GM12872 (cell line): ENCODE measurements at regions not wholly inside any gene's neighbourhood (a gene's known extent, or its start where the extent isn't known, plus 50 kb on each side); places are given as distances from the start of the nearest gene placed in this dataset.

Experiments used
- TF ChIP-seq, protein P1 (sequence below): IDR thresholded peaks from 3 replicates; pipeline ENCODE4 v1.5.1; 2011; ENCODE audit warnings: low read depth, mild to moderate bottlenecking, low read length, moderate library complexity; ENCODE audit not compliant: insufficient read depth

DNA sequence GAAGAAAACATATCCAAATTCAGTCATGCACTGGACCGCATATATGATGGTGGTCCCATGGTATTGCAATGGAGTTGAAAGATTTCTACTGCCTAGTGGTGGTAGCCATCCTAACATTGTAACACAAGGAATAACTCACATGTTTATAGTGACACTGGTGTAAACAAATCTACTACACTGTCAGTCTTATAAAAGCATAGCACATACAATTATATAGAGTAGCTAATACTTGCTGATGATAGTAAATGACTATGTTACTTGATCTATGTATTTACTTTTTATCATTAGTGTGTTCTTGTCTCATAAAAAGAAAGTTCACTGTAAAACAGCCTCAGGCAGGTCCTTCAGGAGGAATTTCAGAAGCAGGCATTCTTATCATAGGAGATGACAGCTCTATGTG lies 96.0 kb upstream of the CDIN1 start:
- TF ChIP-seq, protein P1, sequence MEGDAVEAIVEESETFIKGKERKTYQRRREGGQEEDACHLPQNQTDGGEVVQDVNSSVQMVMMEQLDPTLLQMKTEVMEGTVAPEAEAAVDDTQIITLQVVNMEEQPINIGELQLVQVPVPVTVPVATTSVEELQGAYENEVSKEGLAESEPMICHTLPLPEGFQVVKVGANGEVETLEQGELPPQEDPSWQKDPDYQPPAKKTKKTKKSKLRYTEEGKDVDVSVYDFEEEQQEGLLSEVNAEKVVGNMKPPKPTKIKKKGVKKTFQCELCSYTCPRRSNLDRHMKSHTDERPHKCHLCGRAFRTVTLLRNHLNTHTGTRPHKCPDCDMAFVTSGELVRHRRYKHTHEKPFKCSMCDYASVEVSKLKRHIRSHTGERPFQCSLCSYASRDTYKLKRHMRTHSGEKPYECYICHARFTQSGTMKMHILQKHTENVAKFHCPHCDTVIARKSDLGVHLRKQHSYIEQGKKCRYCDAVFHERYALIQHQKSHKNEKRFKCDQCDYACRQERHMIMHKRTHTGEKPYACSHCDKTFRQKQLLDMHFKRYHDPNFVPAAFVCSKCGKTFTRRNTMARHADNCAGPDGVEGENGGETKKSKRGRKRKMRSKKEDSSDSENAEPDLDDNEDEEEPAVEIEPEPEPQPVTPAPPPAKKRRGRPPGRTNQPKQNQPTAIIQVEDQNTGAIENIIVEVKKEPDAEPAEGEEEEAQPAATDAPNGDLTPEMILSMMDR = no peak

DNA sequence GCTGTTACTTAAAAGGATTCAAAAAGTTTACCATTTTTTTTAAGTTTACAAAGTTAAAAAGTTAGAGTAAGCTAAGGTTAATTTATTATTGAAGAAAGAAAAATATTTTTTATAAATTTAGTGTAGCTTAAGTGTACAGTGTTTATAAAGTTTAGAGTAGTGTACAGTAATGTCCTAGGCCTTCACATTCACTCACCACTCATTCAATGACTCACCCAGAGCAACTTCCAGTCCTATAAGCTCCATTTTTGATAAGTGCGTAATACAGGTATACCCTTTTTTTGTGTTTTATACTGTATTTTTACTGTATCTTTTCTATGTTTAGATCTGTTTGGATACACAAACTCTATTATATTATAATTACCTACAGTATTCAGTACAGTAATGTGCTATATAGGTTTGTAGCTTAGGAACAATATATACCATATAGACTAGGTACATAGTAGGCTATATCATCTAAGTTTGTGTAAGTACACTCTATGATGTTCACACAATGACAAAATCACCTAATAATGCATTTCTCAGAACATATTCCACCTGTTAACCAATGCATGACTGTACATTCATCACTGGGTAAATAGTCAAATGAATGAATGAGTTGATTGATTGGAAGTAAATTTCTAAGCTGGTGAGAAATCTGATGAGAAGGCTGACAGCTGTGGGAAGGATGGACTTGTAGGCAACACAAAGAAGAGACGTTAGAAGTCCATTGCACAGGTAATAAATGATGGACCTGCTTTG lies 95.2 kb upstream of the CDIN1 start:
- TF ChIP-seq, protein P1 = no peak

DNA sequence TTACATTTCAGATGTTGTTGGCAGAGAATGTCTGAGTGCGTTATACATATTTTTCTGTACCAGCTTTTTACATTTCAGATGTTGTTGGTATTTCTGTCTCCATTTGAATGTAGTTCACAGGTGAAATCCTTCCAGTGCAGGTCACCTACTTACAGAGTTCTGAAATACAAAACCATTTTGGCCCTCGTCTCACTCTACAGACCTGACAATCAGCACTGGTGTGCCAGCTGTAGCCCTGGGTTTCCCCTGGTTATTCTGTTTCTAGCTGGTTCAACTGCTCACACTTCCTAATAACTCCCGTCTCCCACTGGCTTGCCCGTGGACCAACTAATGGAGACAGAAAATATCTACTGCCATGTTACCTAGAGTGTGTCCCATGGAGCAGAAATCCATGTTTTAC lies 87.5 kb upstream of the CDIN1 start:
- TF ChIP-seq, protein P1 = no peak

DNA sequence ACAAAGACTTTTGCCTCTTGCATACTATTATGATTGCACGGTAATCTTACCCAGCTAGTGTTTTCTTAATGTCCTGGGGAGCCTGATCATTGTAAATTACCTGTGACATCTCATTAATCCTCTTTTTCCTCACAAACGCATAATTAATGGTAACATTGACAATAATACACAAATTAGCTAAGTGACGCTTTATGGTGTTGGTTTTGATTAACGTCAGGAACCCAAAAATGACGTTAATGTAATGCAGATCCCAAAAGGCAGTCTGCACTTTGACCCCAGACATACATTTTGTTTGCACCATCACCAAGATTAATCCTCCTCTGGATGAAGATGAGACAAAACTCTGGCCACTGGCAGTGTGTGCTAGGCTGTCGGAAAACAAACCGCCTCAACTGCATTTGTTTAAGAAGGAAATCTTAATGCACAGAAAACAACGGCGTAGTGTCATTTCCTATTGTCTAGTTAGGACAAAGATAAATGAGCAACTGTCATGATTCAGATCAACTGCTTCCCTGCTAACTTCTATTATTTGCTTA lies 83.9 kb upstream of the CDIN1 start:
- TF ChIP-seq, protein P1 = no peak

DNA sequence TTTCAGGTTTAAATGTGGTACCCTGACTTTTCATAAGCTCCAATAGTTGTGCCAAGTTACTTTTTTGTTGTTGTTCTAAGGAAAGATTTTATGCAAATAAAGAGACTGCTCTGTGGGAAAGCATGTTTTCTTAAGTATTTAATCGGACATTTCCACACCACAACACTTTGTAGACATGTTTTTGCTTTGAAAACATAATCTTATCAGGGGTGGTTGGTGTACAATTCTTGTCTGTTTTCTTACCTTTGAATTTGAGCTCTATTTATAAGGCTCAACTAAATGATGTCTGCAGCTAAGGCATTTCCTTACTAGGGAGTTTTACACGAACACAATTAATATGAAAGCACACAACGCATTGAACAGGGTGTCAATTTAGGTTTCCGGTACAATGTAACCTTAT lies 81.5 kb upstream of the CDIN1 start:
- TF ChIP-seq, protein P1 = no peak

DNA sequence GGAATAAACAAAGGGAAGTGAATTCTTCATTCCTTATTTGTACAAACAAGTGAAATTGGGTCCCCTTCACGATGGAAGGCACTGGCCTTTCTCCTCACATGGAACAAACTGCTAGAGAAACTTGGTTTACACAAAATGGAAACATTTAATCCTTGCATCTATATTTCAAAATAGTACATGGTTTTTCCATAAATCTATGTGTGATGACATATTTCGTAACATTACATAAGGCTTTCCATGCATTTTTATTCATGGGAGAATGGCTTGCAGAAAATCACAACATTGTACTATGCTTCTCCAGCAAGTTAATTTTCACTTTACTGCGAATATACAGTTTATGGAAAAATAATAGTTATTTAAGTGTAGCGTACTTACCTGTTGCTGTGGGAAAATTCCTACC lies 81.0 kb upstream of the CDIN1 start:
- TF ChIP-seq, protein P1 = no peak

DNA sequence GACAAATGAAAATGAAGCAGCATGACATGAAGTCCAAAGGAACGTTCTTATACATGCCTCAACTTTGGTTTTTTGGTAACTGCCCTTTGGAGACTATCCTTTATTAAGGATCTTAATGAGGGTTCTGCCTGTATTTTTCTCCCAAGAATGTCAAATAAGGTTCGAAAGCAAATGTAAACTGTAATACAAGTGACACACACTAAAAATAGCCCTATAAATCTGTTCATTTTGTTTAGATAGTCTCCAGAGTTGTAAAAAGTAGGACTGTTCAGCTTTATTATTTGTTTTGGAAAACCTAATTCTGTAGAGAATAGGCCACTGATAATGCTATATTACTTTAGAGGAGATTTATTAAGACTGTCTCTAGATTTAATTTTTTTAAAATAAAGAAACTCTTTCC lies 80.5 kb upstream of the CDIN1 start:
- TF ChIP-seq, protein P1 = no peak
